B cell (primary cell): ENCODE measurements at regions not wholly inside any gene's neighbourhood (a gene's known extent, or its start where the extent isn't known, plus 50 kb on each side); places are given as distances from the start of the nearest gene placed in this dataset.
"Not testable (repeated sequence)": the region's sequence is repeated elsewhere in the genome, so short reads cannot be mapped to it uniquely, and the experiment has no call there.

ENCODE experiments used
- EZH2 ChIP-seq: IDR thresholded peaks from 2 replicates; pipeline ENCODE4 v1.6.1; 2012; ENCODE audit warnings: borderline replicate concordance, low read depth, mild to moderate bottlenecking, moderate library complexity, low read length; ENCODE audit not compliant: insufficient read depth, poor library complexity, severe bottlenecking
- TF ChIP-seq, protein P1 (sequence below): fragments of 200-600 bp; IDR thresholded peaks from one replicate; pipeline ENCODE4 v1.8.0; 2022; ENCODE audit warnings: antibody characterized with exemption, mild to moderate bottlenecking

DNA sequence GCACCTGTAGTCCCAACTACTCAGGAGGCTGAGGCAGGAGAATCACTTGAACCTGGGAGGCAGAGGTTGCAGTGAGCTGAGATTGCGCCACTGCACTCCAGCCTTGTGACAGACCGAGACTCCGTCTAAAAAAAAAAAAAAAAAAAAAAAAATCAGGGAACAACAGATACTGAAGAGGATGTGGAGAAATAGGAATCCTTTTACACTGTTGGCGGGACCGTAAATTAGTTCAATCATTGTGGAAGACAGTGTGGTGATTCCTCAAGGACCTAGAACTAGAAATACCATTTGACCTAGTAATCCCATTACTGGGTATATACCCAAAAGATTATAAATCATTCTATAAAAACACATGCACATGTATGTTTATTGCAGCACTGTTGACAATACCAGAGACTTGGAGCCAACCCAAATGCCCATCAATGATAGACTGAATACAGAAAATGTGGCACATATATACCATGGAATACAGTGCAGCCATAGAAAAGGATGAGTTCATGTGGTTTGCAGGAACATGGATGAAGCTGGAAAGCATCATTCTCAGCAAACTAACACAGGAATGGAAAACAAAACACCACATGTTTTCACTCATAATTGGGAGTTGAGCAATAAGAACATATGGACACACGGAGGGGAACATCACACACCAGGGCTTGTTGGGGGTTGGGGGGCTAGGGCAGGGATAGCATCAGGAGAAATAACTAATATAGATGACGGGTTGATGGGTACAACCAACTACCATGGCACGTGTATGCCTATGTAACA, 200.4 kb downstream of the RFPL4B start:
- TF ChIP-seq, protein P1, sequence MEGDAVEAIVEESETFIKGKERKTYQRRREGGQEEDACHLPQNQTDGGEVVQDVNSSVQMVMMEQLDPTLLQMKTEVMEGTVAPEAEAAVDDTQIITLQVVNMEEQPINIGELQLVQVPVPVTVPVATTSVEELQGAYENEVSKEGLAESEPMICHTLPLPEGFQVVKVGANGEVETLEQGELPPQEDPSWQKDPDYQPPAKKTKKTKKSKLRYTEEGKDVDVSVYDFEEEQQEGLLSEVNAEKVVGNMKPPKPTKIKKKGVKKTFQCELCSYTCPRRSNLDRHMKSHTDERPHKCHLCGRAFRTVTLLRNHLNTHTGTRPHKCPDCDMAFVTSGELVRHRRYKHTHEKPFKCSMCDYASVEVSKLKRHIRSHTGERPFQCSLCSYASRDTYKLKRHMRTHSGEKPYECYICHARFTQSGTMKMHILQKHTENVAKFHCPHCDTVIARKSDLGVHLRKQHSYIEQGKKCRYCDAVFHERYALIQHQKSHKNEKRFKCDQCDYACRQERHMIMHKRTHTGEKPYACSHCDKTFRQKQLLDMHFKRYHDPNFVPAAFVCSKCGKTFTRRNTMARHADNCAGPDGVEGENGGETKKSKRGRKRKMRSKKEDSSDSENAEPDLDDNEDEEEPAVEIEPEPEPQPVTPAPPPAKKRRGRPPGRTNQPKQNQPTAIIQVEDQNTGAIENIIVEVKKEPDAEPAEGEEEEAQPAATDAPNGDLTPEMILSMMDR, result not testable (repeated sequence)
- not testable (repeated sequence) for TF ChIP-seq EZH2
